Sigmoid colon (tissue), 6 donors: ENCODE measurements at regions not wholly inside any gene's neighbourhood (a gene's known extent, or its start where the extent isn't known, plus 50 kb on each side); places are given as distances from the start of the nearest gene placed in this dataset.

Experiments
- DNase-seq: peaks from one replicate; pipeline ENCODE4 v3.0.0-alpha.2; 2019
- H3K27ac ChIP-seq, 4 donors: fragments of 200-600 bp; sonication (generic); one replicate each; pipeline ENCODE4 v1.5.1; 2016 to 2019; ENCODE audit warnings: mild to moderate bottlenecking in 1 of 4
- H3K27me3 ChIP-seq, 3 donors: fragments of 200-600 bp; sonication (generic); one replicate each; pipeline ENCODE4 v1.5.1; 2019; ENCODE audit warnings: mild to moderate bottlenecking in 1 of 3
- H3K36me3 ChIP-seq, 4 donors: fragments of 200-600 bp; sonication (generic); one replicate each; pipeline ENCODE4 v1.5.1; 2016 to 2019
- H3K4me1 ChIP-seq, 4 donors: fragments of 200-600 bp; sonication (generic); one replicate each; pipeline ENCODE4 v1.5.1; 2017 to 2019
- H3K4me3 ChIP-seq, 4 donors: fragments of 200-600 bp; sonication (generic); one replicate each; pipeline ENCODE4 v1.5.1; 2017 to 2019; ENCODE audit warnings: mild to moderate bottlenecking in 2 of 4, moderate library complexity in 1 of 4
- H3K9me3 ChIP-seq, 4 donors: fragments of 200-600 bp in 3 of 4; sonication (generic) in 3 of 4; one replicate each; pipeline versions ENCODE4 v1.5.1 to v1.6.1; 2013 to 2019
- EP300 ChIP-seq, 4 donors: sonication (generic); formaldehyde crosslinking; IDR thresholded peaks; one replicate each; pipeline ENCODE4 v1.6.1; 2017; ENCODE audit warnings: antibody characterized with exemption in 4 of 4
- POLR2A ChIP-seq, 2 donors: fragments of 450-650 bp; IDR thresholded peaks; one replicate each; pipeline ENCODE4 v1.6.1; 2016; ENCODE audit warnings: antibody characterized with exemption in 2 of 2, mild to moderate bottlenecking in 2 of 2, moderate library complexity in 2 of 2
- POLR2AphosphoS5 ChIP-seq, 4 donors: sonication (generic); formaldehyde crosslinking; IDR thresholded peaks; one replicate each; pipeline ENCODE4 v1.6.1; 2017; ENCODE audit warnings: antibody characterized with exemption in 4 of 4
- WGBS, 2 donors: extraction: QIAGEN DNeasy Blood & Tissue Kit; methylation state at CpG; one replicate each; pipeline ENCODE4 v1.1.7; 2013; 5-methylcytosine and 5-hydroxymethylcytosine counted together
- intact Hi-C: fragments of 100-400 bp; cut with DNase I; formaldehyde crosslinking; loops from one replicate; pipeline ENCODE4 v1.15.1; 2023
- TF ChIP-seq, protein P1 (sequence below), 4 experiments: fragments of 450-650 bp in 3 of 4; fragments of 200-600 bp in 1 of 4; IDR thresholded peaks; one replicate each; pipeline ENCODE4 v1.5.1; 2016 to 2019; ENCODE audit warnings: antibody characterized with exemption in 4 of 4, mild to moderate bottlenecking in 3 of 4, moderate library complexity in 2 of 4
- donor health status: healthy with polysubstance abuse.
- donor health status: healthy.

DNA sequence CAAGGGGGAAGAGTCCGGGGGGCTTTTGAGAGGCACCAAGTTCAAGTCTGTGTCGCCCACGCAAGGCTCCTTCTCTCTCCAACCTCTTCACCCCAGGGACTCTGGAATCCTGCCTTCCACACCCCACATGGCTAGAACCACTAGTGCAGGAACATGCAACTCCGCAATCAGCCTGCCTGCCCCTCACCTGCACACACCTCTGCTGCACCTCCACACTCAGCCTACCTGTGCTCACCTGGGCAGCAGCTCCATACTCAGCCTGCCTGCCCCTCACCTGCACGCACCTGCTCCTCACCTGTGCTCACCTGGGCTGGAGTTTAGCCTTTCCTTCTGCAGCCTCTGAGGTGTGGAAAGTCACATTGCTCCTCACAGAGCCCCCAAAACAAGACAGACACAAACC, 277.4 kb downstream of the NDUFA10 start:
- no peaks in the 10 kb centered on the region for H3K27me3 ChIP-seq
- intact Hi-C loops, result no loop called here
- WGBS, 2 donors, result 91 to 95% methylated on average over 5 of the region's 5 CpGs

DNA sequence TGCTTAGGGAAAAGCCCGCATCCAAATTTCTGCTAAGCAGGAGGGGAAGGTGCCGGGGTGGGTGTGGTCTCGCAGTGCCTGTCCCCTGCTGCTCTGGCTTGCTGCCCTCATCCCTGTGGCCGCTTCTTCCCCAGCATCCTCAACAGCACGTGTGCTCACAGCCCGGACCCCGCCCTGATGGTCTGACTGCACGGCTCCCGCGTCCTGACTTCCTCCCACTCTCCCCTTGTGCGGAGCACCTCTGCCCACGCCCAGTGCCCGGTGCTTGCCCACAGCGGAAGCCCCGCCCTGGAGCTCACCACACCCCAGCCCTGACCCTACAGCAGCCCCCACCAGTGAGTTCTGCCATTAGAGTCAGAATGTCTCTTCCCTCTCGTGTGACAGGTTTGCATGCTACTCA, 277.9 kb downstream of the NDUFA10 start:
- Histone ChIP-seq H3K27me3 (no peaks in the 10 kb centered on the region), H3K4me1 (peaks cover 0 to 9% (median 9%) of the 10 kb centered on the region in 4 donors), H3K4me3 (no peak overlapping the region), H3K36me3 (no peaks in the 10 kb centered on the region), H3K9me3 (no peaks in the 10 kb centered on the region), H3K27ac (no peak overlapping the region)
- 33 to 72% methylated on average over 16 of the region's 16 CpGs for WGBS, 2 donors
- TF ChIP-seq POLR2AphosphoS5 (IDR thresholded peaks at IDR 0.05), result no peak
- TF ChIP-seq EP300 (IDR thresholded peaks at IDR 0.05), result no peak
- no peak for TF ChIP-seq POLR2A (IDR thresholded peaks at IDR 0.05)
- TF ChIP-seq, protein P1, sequence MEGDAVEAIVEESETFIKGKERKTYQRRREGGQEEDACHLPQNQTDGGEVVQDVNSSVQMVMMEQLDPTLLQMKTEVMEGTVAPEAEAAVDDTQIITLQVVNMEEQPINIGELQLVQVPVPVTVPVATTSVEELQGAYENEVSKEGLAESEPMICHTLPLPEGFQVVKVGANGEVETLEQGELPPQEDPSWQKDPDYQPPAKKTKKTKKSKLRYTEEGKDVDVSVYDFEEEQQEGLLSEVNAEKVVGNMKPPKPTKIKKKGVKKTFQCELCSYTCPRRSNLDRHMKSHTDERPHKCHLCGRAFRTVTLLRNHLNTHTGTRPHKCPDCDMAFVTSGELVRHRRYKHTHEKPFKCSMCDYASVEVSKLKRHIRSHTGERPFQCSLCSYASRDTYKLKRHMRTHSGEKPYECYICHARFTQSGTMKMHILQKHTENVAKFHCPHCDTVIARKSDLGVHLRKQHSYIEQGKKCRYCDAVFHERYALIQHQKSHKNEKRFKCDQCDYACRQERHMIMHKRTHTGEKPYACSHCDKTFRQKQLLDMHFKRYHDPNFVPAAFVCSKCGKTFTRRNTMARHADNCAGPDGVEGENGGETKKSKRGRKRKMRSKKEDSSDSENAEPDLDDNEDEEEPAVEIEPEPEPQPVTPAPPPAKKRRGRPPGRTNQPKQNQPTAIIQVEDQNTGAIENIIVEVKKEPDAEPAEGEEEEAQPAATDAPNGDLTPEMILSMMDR (IDR thresholded peaks at IDR 0.05), result no peak
- intact Hi-C loops, result no loop called here
- DNase-seq, result no peak

More for the DNA sequence above, 277.4 kb downstream of the NDUFA10 start:
- DNase-seq, result no peak
- Histone ChIP-seq H3K9me3 (no peaks in the 10 kb centered on the region), H3K4me1 (peaks cover 0 to 12% (median 10%) of the 10 kb centered on the region in 4 donors), H3K36me3 (no peaks in the 10 kb centered on the region), H3K27ac (no peak overlapping the region), H3K4me3 (no peak overlapping the region)
- TF ChIP-seq POLR2A (IDR thresholded peaks at IDR 0.05), result no peak
- TF ChIP-seq, protein P1 (IDR thresholded peaks at IDR 0.05), result no peak

DNA sequence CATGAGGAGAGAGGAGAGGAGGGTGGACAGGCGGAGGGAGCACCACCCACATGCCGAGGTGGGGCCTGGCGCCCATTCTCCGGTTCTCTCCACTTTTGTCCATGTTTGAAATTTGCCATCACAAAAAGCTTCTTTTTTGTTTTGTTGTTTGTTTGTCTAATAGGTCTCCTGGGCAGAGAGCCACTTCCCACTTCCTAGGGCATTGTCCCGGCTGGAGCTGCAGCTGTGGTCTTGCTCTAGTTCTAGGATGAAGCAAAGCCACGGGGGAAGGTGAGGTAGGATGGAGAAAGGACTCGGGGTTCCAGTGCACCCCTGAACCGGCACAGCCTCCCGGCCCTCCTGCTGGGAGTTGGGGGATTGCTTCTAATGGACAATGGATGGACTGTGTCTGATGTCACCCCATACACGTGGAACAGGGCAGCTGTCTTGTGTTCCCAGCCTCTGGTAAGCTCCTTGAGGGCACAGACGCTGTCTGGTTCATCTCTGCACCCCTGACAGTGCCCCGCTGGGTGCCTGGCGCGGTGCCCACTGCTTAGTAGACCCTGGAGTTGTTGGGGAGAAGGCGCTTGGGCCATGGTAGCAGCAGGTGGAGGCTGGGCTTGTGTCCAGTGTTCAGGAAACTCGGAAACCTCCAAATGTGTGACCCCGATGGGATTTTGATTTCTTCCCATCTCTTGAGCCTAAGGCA, 278.4 kb downstream of the NDUFA10 start:
- H3K27ac ChIP-seq, result no peak overlapping the region
- no peaks in the 10 kb centered on the region for H3K36me3 ChIP-seq
- intact Hi-C loops, result no loop called here
- H3K4me3 ChIP-seq, result no peak overlapping the region
- no peak for DNase-seq
- no peaks in the 10 kb centered on the region for H3K27me3 ChIP-seq
- H3K9me3 ChIP-seq, result no peaks in the 10 kb centered on the region
- TF ChIP-seq EP300 (IDR thresholded peaks at IDR 0.05), result no peak
- TF ChIP-seq POLR2AphosphoS5 (IDR thresholded peaks at IDR 0.05), result no peak
- TF ChIP-seq, protein P1 (IDR thresholded peaks at IDR 0.05), result no peak
- TF ChIP-seq POLR2A (IDR thresholded peaks at IDR 0.05), result no peak
- peaks cover 0 to 4% (median 3%) of the 10 kb centered on the region in 4 donors for H3K4me1 ChIP-seq
- WGBS, 2 donors, result 76 to 88% methylated on average over 17 of the region's 17 CpGs

DNA sequence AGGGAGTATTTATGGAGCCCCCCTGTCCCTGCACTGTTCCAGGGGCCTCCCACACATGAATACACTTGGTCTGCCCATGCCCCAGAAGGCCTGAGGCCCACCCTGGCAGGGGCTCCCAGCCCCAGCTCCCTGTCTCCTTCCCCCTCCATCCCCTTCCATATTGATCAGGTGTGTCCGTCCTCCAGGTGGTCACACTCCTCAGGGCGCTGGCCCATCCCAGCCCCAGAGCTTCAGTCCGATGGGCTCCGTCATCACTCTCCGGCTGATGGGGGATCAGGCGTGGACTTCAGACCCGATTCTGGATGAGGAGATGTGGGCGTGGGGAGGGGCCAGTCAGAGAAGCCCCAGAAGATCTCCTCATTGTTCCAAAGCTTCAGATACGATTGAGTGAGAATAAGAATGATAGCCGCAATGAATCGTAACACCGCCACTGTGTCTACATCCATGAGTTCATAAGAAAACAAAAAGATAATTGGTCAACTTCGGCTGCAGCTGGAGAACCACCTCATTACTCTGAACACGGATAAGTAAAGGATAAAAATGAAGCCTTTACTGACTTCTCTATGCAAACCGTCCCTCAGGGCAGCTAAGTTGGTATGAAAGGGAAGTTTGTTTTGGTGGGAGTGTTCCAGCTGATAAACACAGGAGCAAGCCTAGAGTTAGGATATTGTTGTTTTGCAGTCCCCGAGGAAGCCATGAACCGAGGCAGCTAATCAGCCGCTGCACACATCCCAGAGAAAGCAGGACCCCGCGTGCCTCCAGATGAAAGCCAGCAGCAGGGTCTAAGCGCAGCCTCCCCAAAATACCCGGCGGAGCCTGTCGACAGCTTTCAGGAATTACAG, 279.5 kb downstream of the NDUFA10 start:
- Histone ChIP-seq H3K4me1 (no peaks in the 10 kb centered on the region), H3K36me3 (no peaks in the 10 kb centered on the region), H3K27me3 (no peaks in the 10 kb centered on the region), H3K27ac (no peak overlapping the region), H3K9me3 (no peaks in the 10 kb centered on the region), H3K4me3 (no peak overlapping the region)
- TF ChIP-seq, protein P1 (IDR thresholded peaks at IDR 0.05), result no peak
- TF ChIP-seq POLR2AphosphoS5 (IDR thresholded peaks at IDR 0.05), result no peak
- TF ChIP-seq POLR2A (IDR thresholded peaks at IDR 0.05), result no peak
- TF ChIP-seq EP300 (IDR thresholded peaks at IDR 0.05), result no peak
- 48 to 71% methylated on average over 24 of the region's 24 CpGs for WGBS, 2 donors
- intact Hi-C loops, result no loop called here
- no peak for DNase-seq
